B cell (primary cell): ENCODE measurements at regions not wholly inside any gene's neighbourhood (a gene's known extent, or its start where the extent isn't known, plus 50 kb on each side); places are given as distances from the start of the nearest gene placed in this dataset.

Source experiments
- EZH2 ChIP-seq: IDR thresholded peaks from 2 replicates; pipeline ENCODE4 v1.6.1; 2012; ENCODE audit warnings: borderline replicate concordance, low read depth, mild to moderate bottlenecking, moderate library complexity, low read length; ENCODE audit not compliant: insufficient read depth, poor library complexity, severe bottlenecking
- TF ChIP-seq, protein P1 (sequence below): fragments of 200-600 bp; IDR thresholded peaks from one replicate; pipeline ENCODE4 v1.8.0; 2022; ENCODE audit warnings: antibody characterized with exemption, mild to moderate bottlenecking

- TF ChIP-seq EZH2: no peak
- TF ChIP-seq, protein P1, sequence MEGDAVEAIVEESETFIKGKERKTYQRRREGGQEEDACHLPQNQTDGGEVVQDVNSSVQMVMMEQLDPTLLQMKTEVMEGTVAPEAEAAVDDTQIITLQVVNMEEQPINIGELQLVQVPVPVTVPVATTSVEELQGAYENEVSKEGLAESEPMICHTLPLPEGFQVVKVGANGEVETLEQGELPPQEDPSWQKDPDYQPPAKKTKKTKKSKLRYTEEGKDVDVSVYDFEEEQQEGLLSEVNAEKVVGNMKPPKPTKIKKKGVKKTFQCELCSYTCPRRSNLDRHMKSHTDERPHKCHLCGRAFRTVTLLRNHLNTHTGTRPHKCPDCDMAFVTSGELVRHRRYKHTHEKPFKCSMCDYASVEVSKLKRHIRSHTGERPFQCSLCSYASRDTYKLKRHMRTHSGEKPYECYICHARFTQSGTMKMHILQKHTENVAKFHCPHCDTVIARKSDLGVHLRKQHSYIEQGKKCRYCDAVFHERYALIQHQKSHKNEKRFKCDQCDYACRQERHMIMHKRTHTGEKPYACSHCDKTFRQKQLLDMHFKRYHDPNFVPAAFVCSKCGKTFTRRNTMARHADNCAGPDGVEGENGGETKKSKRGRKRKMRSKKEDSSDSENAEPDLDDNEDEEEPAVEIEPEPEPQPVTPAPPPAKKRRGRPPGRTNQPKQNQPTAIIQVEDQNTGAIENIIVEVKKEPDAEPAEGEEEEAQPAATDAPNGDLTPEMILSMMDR: no peak
Measured at GRCh38 chr10:44307691-44308090, 77.2 kb downstream of the CXCL12 start.
